PC-9 (cell line): ENCODE measurements at regions not wholly inside any gene's neighbourhood (a gene's known extent, or its start where the extent isn't known, plus 50 kb on each side); places are given as distances from the start of the nearest gene placed in this dataset.

Experiments used
- BruUV-seq: library from RNA; stranded (reverse); fragments of 400-500 nt; replicated peaks from 2 replicates; lab custom pipeline; 2021; lab: Mats Ljungman, UMichigan
- CTCF ChIA-PET: fragments of 300-600 bp; sonication (Branson Sonifier 250); formaldehyde crosslinking; loops from one replicate; lab custom pipeline; 2022; ENCODE audit warnings: antibody characterized with exemption; lab: Charles Lee
- POLR2A ChIA-PET: fragments of 300-600 bp; sonication (Branson Sonifier 250); formaldehyde crosslinking; loops from one replicate; lab custom pipeline; 2022; ENCODE audit warnings: antibody characterized with exemption; ENCODE audit not compliant: unreplicated experiment; lab: Charles Lee
- DNase-seq, 2 experiments: peaks; one replicate each; pipeline versions ENCODE4 v3.0.0 to v3.0.0-alpha.2; 2015 to 2022; ENCODE audit warnings: mixed read lengths in 1 of 2
- H2AFZ ChIP-seq: fragments of 200-600 bp; sonication (generic); 2 replicates; pipeline ENCODE4 v1.8.1; 2017; ENCODE audit warnings: antibody characterized with exemption
- H3F3A ChIP-seq: fragments of 200-600 bp; sonication (generic); 2 replicates; pipeline ENCODE4 v1.8.1; 2017; ENCODE audit warnings: antibody characterized with exemption, mild to moderate bottlenecking, low read depth; ENCODE audit not compliant: insufficient read depth
- H3K27ac ChIP-seq: fragments of 200-600 bp; sonication (generic); 2 replicates; pipeline ENCODE4 v1.6.1; 2016; ENCODE audit warnings: mixed run types
- H3K27me3 ChIP-seq: fragments of 200-600 bp; sonication (generic); 2 replicates; pipeline ENCODE4 v1.6.1; 2016; ENCODE audit warnings: low read depth, mixed run types; ENCODE audit not compliant: insufficient read depth
- H3K36me3 ChIP-seq: fragments of 200-600 bp; sonication (generic); 2 replicates; pipeline ENCODE4 v1.6.1; 2016; ENCODE audit warnings: low read depth, mixed run types
- H3K4me1 ChIP-seq: fragments of 200-600 bp; sonication (generic); replicated peaks from 2 replicates; pipeline ENCODE4 v1.6.1; 2016; ENCODE audit warnings: mixed run types; ENCODE audit not compliant: insufficient read depth
- H3K4me2 ChIP-seq: fragments of 200-600 bp; sonication (generic); 2 replicates; pipeline ENCODE4 v1.6.1; 2017; ENCODE audit warnings: mixed run types
- H3K4me3 ChIP-seq: fragments of 200-600 bp; sonication (generic); 2 replicates; pipeline ENCODE4 v1.6.1; 2016; ENCODE audit warnings: mixed run types
- H3K79me2 ChIP-seq: fragments of 200-600 bp; sonication (generic); 2 replicates; pipeline ENCODE4 v1.6.1; 2017; ENCODE audit warnings: low read depth, mixed run types
- H3K9me2 ChIP-seq: fragments of 200-600 bp; sonication (generic); 2 replicates; pipeline ENCODE4 v1.8.1; 2017; ENCODE audit warnings: mild to moderate bottlenecking; ENCODE audit not compliant: insufficient read depth
- H3K9me3 ChIP-seq: fragments of 200-600 bp; sonication (generic); 2 replicates; pipeline ENCODE4 v1.8.1; 2016; ENCODE audit warnings: low read depth; ENCODE audit not compliant: insufficient read depth
- H4K20me1 ChIP-seq: fragments of 200-600 bp; sonication (generic); 2 replicates; pipeline ENCODE4 v1.8.1; 2017; ENCODE audit not compliant: insufficient read depth
- EZH2 ChIP-seq: fragments of 200-600 bp; sonication (generic); IDR thresholded peaks from 2 replicates; pipeline ENCODE4 v1.8.0; 2017; ENCODE audit warnings: antibody characterized with exemption, low read depth
- intact Hi-C: fragments of 100-400 bp; cut with micrococcal nuclease; formaldehyde crosslinking; loops from one replicate; pipeline ENCODE4 v1.10.0; 2022; ENCODE audit not compliant: unreplicated experiment
- TF ChIP-seq, protein P1 (sequence below): fragments of 200-600 bp; sonication (generic); conservative IDR thresholded peaks from 2 replicates; pipeline ENCODE4 v1.6.1; 2017; ENCODE audit warnings: mixed run types, antibody characterized with exemption, mild to moderate bottlenecking, moderate library complexity

DNA sequence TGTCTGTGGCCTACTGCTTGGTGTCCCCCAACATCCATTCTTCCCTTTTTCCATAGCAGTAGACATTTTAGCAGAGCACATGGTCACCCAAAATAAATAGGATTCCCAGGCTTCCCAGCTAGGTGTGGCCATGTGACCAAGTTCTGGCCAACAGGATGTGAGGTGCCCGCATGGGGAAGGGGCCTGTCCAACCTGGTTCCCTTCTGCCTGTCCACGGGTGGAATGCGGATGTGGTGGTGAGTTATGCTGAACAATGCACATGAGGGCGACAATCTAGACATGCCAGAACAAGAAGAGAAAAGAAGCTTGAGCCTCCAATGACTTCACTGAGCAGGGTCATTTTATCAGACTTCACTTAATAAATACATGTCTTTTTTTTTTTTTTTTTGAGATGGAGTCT lies 77.6 kb upstream of the DLG1 start:
- Histone ChIP-seq H3F3A (peaks cover 24% of the 10 kb centered on the region), H4K20me1 (no peaks in the 10 kb centered on the region), H3K27me3 (no peaks in the 10 kb centered on the region), H3K4me2 (no peak overlapping the region), H3K79me2 (no peaks in the 10 kb centered on the region), H3K9me2 (no peaks in the 10 kb centered on the region), H3K27ac (no peak overlapping the region), H3K4me3 (no peak overlapping the region), H3K4me1 (peaks cover 29% of the 10 kb centered on the region), H3K9me3 (no peaks in the 10 kb centered on the region), H3K36me3 (no peaks in the 10 kb centered on the region), H2AFZ (no peak overlapping the region)
- ChIA-PET CTCF (interaction anchor here (0.6 to 0.9 kb wide), 2 partner anchors 67 to 107 kb away, joined by 3 to 4 read pairs; no protein-coding TSS in a partner anchor), POLR2A (interaction anchor here (0.6 to 0.7 kb wide), 2 partner anchors 9 to 67 kb away, joined by 3 read pairs; no protein-coding TSS in a partner anchor)
- DNase-seq: peak in 1 of 2 experiments; percentile 62
- no TSS peak for BruUV-seq
- TF ChIP-seq, protein P1, sequence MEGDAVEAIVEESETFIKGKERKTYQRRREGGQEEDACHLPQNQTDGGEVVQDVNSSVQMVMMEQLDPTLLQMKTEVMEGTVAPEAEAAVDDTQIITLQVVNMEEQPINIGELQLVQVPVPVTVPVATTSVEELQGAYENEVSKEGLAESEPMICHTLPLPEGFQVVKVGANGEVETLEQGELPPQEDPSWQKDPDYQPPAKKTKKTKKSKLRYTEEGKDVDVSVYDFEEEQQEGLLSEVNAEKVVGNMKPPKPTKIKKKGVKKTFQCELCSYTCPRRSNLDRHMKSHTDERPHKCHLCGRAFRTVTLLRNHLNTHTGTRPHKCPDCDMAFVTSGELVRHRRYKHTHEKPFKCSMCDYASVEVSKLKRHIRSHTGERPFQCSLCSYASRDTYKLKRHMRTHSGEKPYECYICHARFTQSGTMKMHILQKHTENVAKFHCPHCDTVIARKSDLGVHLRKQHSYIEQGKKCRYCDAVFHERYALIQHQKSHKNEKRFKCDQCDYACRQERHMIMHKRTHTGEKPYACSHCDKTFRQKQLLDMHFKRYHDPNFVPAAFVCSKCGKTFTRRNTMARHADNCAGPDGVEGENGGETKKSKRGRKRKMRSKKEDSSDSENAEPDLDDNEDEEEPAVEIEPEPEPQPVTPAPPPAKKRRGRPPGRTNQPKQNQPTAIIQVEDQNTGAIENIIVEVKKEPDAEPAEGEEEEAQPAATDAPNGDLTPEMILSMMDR: no peak
- no peak for TF ChIP-seq EZH2
- intact Hi-C loops: no loop called here

DNA sequence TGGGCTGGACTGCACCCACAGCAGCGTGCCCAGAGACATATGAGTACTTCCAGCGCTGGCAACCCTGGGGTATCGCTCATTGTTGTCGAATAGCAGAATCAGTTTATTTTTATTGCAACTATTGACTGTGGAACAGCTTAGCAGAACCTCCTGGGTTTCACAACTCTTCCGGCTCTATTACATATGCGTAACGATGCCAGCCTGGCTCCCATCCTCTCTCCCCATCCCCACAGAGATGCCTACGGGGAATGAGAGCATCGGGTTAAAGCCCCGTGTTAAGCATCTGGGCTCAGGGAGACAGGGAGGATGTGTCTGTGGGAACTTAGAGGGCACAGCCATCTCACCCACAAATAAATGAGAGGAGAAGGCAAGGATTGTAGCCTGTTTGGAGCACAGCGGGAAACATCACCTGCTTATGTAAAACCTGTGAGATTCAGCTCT lies 76.6 kb upstream of the DLG1 start:
- ChIA-PET CTCF (no interaction called here), POLR2A (no interaction called here)
- Histone ChIP-seq H4K20me1 (no peaks in the 10 kb centered on the region), H3K4me3 (no peak overlapping the region), H3K9me3 (no peaks in the 10 kb centered on the region), H3K27ac (no peak overlapping the region), H3K9me2 (no peaks in the 10 kb centered on the region), H2AFZ (no peak overlapping the region), H3K79me2 (no peaks in the 10 kb centered on the region), H3K4me1 (peaks cover 39% of the 10 kb centered on the region), H3K4me2 (no peak overlapping the region), H3K27me3 (no peaks in the 10 kb centered on the region), H3F3A (peaks cover 33% of the 10 kb centered on the region), H3K36me3 (no peaks in the 10 kb centered on the region)
- intact Hi-C loops: no loop called here
- no TSS peak for BruUV-seq
- no peak for TF ChIP-seq EZH2
- TF ChIP-seq, protein P1: no peak
- no peak for DNase-seq

DNA sequence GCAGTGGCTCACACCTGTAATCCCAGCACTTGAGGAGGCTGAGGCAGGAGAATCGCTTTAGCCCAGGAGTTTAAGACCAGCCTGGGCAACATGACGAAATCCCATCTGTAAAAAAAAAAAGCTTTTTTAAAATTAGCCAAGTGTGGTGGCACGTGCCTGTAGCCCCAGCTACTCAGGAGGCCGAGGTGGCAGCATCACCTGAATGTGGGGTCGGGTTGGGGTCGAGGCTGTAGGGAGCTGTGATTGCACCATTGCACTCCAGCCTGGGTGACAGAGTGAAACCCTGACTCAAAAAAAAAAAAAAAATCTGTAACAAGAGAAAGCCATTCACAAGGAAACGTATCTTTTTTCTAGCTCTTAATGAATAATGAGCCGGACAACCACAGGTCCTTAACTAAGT lies 74.7 kb upstream of the DLG1 start:
- H3K4me1 ChIP-seq: peaks cover 43% of the 10 kb centered on the region
- H3K79me2 ChIP-seq: no peaks in the 10 kb centered on the region
- TF ChIP-seq, protein P1: no peak
- TF ChIP-seq EZH2: no peak
- peak overlapping the region; percentile 53; the same call in 1 of the 2 replicates for H3K27ac ChIP-seq
- no peaks in the 10 kb centered on the region for H3K36me3 ChIP-seq
- peaks cover 35% of the 10 kb centered on the region for H3F3A ChIP-seq
- H4K20me1 ChIP-seq: no peaks in the 10 kb centered on the region
- intact Hi-C loops: no loop called here
- H3K9me2 ChIP-seq: no peaks in the 10 kb centered on the region
- ChIA-PET POLR2A (interaction anchor here (0.6 to 0.7 kb wide), 2 partner anchors 81 to 124 kb away, joined by 3 to 6 read pairs; no protein-coding TSS in a partner anchor), CTCF (interaction anchor here (0.5 to 0.9 kb wide), 2 partner anchors 75 to 226 kb away, joined by 3 read pairs; no protein-coding TSS in a partner anchor)
- H3K4me3 ChIP-seq: no peak overlapping the region
- BruUV-seq: no TSS peak
- DNase-seq: peak in 1 of 2 experiments; percentile 11
- H3K4me2 ChIP-seq: peak overlapping the region; percentile 61
- H3K27me3 ChIP-seq: no peaks in the 10 kb centered on the region
- H2AFZ ChIP-seq: no peak overlapping the region
- no peaks in the 10 kb centered on the region for H3K9me3 ChIP-seq
